Activated gamma-delta T cell treated with anti-CD3 and anti-CD28 coated beads, Interleukin-2, amount 50 U/mL, for 16 hours (primary cell): ENCODE measurements at regions not wholly inside any gene's neighbourhood (a gene's known extent, or its start where the extent isn't known, plus 50 kb on each side); places are given as distances from the start of the nearest gene placed in this dataset.
"Not testable (repeated sequence)": the region's sequence is repeated elsewhere in the genome, so short reads cannot be mapped to it uniquely, and the experiment has no call there.

Experiments
- DNase-seq: peaks from one replicate; pipeline ENCODE4 v3.0.0-alpha.2; 2020; ENCODE audit warnings: low read depth

- DNase-seq = no peak
These were observed 944.3 kb downstream of the SOCS6 start for GRCh38 chr18:71233177-71233576.

GRCh38 chr18:71223486-71223885 lies 934.6 kb downstream of the SOCS6 start:
- no peak for DNase-seq

GRCh38 chr18:71221405-71221804 lies 932.6 kb downstream of the SOCS6 start:
- no peak for DNase-seq

- DNase-seq = not testable (repeated sequence)
These were observed 923.9 kb downstream of the SOCS6 start for GRCh38 chr18:71212739-71213138.

GRCh38 chr18:71212222-71212621 lies 923.4 kb downstream of the SOCS6 start:
- DNase-seq = no peak

- DNase-seq = no peak
These were observed 921.1 kb downstream of the SOCS6 start for GRCh38 chr18:71209944-71210343.

GRCh38 chr18:71194438-71194837 lies 905.6 kb downstream of the SOCS6 start:
- DNase-seq = no peak

GRCh38 chr18:71189581-71189980 lies 900.7 kb downstream of the SOCS6 start:
- DNase-seq = no peak

GRCh38 chr18:71168557-71169145 lies 879.8 kb downstream of the SOCS6 start:
- no peak for DNase-seq

GRCh38 chr18:71136487-71136886 lies 847.6 kb downstream of the SOCS6 start:
- DNase-seq = no peak

- DNase-seq = no peak
These were observed 845.3 kb downstream of the SOCS6 start for GRCh38 chr18:71134122-71134521.

GRCh38 chr18:71131918-71132317 lies 843.1 kb downstream of the SOCS6 start:
- no peak for DNase-seq

GRCh38 chr18:71130351-71130750 lies 841.5 kb downstream of the SOCS6 start:
- no peak for DNase-seq

- DNase-seq = no peak
These were observed 836.7 kb downstream of the SOCS6 start for GRCh38 chr18:71125581-71125980.

GRCh38 chr18:71116535-71116934 lies 827.7 kb downstream of the SOCS6 start:
- DNase-seq = no peak

GRCh38 chr18:71115261-71115660 lies 826.4 kb downstream of the SOCS6 start:
- DNase-seq = no peak

- no peak for DNase-seq
These were observed 825.8 kb downstream of the SOCS6 start for GRCh38 chr18:71114550-71115210.

GRCh38 chr18:71107244-71107643 lies 818.4 kb downstream of the SOCS6 start:
- no peak for DNase-seq

- no peak for DNase-seq
These were observed 817.9 kb downstream of the SOCS6 start for GRCh38 chr18:71106701-71107100.

- DNase-seq = no peak
These were observed 817.2 kb downstream of the SOCS6 start for GRCh38 chr18:71105994-71106546.

- DNase-seq = no peak
These were observed 816.4 kb downstream of the SOCS6 start for GRCh38 chr18:71105078-71105819.

GRCh38 chr18:71079606-71080005 lies 790.8 kb downstream of the SOCS6 start:
- DNase-seq = no peak

GRCh38 chr18:71077451-71077850 lies 788.6 kb downstream of the SOCS6 start:
- no peak for DNase-seq
